Astrocyte of the cerebellum (primary cell): ENCODE measurements at regions not wholly inside any gene's neighbourhood (a gene's known extent, or its start where the extent isn't known, plus 50 kb on each side); places are given as distances from the start of the nearest gene placed in this dataset.

Experiments used
- DNase-seq: peaks from one replicate; pipeline ENCODE4 v3.0.0-alpha.2; 2011; ENCODE audit warnings: low read depth
- H3K4me3 ChIP-seq: 2 replicates; pipeline ENCODE4 v1.5.1; 2011; ENCODE audit warnings: mild to moderate bottlenecking, low read depth, low read length, moderate library complexity
- in situ Hi-C: cut with HindIII; loops from 2 replicates; pipeline ENCODE4 v1.10.0; 2017; ENCODE audit warnings: low sequenced_read_pairs
- TF ChIP-seq, protein P1 (sequence below): IDR thresholded peaks from 2 replicates; pipeline ENCODE4 v1.5.1; 2012; ENCODE audit warnings: low read length, low read depth, moderate library complexity, mild to moderate bottlenecking; ENCODE audit errors: missing control alignments

DNA sequence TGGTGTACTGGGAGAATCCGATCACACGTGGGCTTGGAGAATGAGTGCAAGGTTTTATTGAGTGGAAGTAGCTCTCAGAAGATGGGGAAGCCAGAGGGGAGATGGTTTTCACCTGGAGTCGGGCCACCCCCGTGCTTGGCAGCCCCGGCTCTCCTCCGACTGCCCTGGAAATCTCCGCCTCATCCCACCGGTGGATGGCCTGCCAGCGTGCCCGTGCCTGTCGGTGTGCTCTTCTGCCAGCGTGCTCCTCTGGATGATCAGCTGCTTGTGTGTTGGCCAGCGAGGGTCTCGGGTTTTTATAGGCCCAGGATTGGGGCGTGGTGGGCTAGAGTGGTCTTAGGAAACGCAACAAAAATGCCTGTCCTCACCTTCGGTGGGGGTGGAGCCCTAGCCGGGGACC lies 368.0 kb downstream of the FAT4 start:
- TF ChIP-seq, protein P1, sequence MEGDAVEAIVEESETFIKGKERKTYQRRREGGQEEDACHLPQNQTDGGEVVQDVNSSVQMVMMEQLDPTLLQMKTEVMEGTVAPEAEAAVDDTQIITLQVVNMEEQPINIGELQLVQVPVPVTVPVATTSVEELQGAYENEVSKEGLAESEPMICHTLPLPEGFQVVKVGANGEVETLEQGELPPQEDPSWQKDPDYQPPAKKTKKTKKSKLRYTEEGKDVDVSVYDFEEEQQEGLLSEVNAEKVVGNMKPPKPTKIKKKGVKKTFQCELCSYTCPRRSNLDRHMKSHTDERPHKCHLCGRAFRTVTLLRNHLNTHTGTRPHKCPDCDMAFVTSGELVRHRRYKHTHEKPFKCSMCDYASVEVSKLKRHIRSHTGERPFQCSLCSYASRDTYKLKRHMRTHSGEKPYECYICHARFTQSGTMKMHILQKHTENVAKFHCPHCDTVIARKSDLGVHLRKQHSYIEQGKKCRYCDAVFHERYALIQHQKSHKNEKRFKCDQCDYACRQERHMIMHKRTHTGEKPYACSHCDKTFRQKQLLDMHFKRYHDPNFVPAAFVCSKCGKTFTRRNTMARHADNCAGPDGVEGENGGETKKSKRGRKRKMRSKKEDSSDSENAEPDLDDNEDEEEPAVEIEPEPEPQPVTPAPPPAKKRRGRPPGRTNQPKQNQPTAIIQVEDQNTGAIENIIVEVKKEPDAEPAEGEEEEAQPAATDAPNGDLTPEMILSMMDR = no peak
- in situ Hi-C loops = no loop called here
- no peak overlapping the region for H3K4me3 ChIP-seq
- DNase-seq = no peak

DNA sequence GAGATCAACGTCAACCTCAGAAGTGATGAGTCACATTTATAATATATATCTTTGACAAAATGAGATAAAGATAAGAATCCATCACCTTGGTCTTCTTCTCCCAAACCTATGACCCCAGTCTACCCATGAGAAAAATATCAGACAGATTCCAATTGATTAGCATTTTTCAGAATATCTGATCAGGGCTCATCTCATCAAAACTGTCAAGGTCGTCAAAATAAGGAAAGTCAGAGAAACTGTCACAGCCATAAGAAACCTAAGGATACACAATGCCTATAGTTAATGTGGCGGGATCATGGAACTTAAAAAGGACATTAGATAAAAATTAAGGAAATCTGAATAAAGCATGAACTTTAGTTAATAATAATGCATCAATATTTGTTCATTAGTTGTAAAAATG lies 374.1 kb downstream of the FAT4 start:
- TF ChIP-seq, protein P1 = no peak
- in situ Hi-C loops = no loop called here
- no peak for DNase-seq
- H3K4me3 ChIP-seq = no peak overlapping the region

DNA sequence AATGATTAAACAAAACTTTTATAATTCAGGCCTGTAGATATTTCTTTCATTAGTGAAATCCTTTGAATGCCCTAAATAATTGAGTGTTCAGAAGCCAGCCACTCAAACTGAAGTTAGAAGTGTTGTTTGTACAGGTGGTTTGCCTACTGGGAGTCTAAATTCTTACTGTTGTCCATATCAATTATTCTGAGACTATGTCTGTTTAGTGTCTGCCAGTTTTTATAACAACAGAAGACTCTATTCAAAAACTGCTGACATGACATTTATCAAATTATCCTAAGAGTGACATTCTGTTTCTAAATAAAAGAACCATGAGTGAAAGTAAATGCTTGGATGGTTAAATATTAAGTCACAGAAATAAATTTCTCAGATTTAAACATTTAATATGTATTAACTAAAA lies 375.1 kb downstream of the FAT4 start:
- no peak for DNase-seq
- TF ChIP-seq, protein P1 = no peak
- H3K4me3 ChIP-seq = no peak overlapping the region
- in situ Hi-C loops = no loop called here

DNA sequence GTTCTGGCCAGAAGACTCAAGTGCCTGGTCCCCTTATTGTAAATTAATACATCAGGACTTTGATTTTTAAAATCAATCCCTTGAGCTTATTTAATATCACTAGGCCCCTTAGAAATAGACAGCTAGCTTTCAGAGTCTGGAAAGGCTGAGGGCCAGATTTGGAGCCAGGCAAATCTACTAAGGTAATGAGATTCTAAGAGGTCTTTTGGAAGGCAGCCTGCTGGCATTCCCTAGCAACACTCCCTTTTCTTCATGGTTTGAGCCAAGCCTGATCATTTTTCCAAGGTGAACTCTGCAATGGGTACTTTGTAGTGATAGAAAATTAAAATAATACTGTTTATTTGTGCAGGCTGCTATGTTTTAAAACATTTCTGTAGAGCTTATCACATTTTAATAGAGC lies 378.5 kb downstream of the FAT4 start:
- TF ChIP-seq, protein P1 = no peak
- no peak for DNase-seq
- in situ Hi-C loops = no loop called here
- no peak overlapping the region for H3K4me3 ChIP-seq

DNA sequence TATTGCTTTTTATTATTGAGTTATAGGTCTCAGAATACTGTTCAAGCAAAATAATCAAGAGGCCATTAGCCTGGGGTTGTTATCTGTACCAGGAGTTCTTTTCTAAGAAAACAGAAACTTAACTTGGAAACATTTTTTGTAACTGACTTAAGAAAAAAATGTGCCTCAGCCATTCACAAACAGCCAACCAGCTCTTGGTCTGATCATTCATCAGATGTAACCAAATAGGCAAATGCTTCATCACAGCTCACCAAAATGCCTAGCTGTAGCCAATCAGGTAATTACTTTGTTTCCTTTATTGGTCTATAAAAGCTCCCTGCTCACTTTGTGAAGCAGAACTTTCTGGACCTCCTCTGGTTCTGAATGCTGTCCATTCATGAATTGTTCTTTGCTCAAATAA lies 387.7 kb downstream of the FAT4 start:
- TF ChIP-seq, protein P1 = no peak
- DNase-seq = no peak
- in situ Hi-C loops = no loop called here
- no peak overlapping the region for H3K4me3 ChIP-seq

DNA sequence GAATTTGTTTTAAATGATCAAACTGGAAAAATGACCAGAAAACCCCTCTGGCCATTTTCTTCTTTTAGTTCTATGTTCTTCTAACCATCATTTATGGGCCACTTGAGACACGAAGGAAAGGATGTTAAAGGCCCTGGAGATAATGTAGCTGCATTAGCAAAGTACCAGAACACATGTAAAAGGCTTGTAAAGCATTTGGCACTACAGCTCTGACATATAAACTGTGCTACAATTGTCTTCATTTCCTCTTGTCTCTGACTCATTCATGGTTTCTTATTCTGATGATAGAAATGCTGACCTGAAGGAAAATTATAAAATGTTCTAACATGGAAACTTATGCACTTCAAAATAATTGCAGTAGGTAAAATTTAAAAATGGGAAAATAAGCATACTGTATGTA lies 388.7 kb downstream of the FAT4 start:
- no peak for DNase-seq
- no peak overlapping the region for H3K4me3 ChIP-seq
- in situ Hi-C loops = no loop called here
- TF ChIP-seq, protein P1 = no peak

DNA sequence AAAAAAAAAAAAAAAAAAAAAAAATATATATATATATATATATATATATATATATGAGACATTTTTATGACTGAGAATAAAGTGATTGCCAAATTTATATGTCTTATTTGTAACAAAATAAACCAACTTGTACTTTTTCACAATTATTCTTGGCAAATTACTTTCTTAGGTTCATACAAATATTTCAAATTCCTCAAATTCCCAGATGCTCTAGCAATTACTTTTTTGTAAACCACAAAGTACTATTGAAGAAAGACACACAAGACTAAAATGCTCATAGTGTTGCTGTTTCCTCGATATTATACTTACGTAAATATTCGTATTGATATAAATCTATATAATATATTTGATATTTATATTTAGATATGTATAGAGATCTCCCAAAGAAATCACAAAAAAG lies 390.0 kb downstream of the FAT4 start:
- DNase-seq = peak; percentile 29

More for the DNA sequence above, 390.0 kb downstream of the FAT4 start:
- no peak overlapping the region for H3K4me3 ChIP-seq
- TF ChIP-seq, protein P1 = no peak
- in situ Hi-C loops = no loop called here
